ENCODE measurements at regions not wholly inside any gene's neighbourhood (a gene's known extent, or its start where the extent isn't known, plus 50 kb on each side); places are given as distances from the start of the nearest gene placed in this dataset.
A peak's percentile ranks its signal among the peaks of the same experiment; 100 is the strongest.
"Not testable (repeated sequence)": the region's sequence is repeated elsewhere in the genome, so short reads cannot be mapped to it uniquely, and the experiment has no call there.

DNA sequence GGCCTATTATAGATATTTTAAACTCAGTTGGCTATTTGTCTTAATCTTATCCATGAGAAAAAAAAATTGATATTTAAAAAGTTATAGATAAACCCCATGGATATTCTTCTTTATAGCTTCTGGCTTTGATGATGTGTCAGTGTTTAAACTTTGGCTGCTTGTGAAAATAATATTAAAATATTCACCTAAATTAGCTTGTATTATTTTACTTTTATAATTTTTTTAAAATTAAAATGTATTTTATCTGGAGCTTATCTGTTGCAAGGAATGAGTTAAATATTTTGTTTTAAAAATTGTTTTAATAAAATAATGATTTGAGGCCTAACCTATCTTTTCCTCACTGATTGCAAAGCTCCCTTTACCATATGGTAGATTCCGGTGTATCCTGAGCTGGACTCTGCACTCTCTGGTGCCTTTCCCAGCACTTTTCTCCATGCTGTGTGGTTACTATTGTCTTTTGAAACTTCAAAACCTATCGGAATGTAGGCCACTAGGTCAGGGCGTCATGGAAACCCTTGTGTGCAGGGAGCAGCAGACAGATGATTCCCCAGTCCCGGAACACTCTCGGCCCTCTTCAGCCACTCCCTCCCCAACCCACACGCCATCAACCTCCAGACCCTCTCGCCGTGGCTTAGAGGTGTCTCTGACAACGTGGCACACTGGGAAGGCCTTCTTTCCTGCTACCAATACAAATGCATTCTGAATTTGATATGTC lies 252.3 kb upstream of the ATP10A start:
- DNase-seq: no peak

DNA sequence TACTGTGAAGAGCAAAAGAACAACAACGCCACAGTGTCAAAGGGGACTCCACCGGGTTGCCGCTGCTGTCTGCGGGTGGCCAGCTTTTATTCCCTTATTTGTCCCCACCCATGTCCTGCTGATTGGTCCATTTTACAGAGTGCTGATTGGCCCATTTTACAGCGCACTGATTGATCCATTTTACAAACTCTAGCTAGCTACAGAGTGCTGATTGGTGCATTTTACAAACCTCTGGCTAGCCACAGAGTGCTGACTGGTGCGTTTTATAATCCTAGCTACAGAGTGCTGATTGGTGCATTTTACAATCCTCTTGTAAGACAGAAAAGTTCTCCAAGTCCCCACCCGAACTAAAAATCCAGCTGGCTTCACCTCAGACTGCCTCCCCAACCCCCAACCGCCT lies 251.0 kb upstream of the ATP10A start:
- not testable (repeated sequence) for DNase-seq

DNA sequence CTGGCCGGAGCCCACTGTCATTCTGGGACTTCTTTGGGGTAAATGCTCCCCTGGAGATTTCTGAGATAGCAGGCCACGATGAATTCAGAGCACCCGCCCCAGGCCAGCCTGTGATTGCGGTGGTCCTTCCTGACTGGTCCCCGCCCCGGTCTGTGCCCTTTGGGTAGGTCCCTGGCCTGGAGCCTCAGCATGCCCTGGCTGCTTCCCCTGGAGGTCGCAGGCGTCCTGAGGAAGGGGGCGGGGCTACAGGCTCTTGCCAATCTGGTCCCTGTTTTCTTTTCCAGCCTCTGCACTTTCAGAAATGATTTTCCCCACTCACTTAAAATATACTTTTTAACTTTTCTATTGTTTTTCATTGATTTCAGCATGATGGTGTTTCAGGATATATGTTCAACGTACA lies 250.2 kb upstream of the ATP10A start:
- no peak for DNase-seq

DNA sequence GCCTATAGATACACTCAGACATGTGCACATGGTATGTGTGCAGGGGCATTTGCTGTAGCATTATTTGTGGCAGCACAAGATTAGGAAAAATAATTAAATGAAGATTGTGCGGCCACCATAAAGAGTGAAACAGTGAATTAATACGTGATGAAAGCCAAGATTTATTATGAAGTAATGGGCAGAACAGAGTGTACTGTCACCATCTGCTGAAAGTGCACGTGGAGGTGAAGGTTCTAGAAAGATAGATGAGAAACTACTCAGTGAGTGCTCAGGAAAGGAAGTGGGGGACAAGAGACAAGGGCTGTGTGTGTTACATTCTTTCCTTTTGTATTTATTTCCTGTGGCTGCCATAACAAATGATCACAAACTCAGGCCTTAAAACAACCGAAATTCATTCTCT lies 246.1 kb upstream of the ATP10A start:
- no peak for DNase-seq

DNA sequence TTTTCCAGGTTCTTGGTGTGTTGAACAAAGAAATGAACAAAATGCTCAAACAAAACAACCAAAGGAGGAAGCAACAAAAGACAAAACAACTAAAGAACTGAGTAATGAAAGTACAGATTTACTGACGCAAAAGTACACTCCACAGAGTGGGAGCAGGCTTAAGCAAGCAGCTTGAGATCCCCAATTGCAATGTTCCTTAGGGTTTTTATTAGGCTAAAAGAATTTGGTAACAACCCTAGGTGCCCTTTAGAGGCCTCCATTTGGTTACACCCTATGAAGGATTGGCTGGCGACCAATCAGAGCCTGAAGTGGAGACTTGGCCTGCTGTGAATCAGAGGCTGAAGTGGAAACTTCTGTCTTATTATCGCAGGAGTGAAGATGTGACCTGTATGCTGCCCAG lies 243.4 kb upstream of the ATP10A start:
- no peak for DNase-seq

DNA sequence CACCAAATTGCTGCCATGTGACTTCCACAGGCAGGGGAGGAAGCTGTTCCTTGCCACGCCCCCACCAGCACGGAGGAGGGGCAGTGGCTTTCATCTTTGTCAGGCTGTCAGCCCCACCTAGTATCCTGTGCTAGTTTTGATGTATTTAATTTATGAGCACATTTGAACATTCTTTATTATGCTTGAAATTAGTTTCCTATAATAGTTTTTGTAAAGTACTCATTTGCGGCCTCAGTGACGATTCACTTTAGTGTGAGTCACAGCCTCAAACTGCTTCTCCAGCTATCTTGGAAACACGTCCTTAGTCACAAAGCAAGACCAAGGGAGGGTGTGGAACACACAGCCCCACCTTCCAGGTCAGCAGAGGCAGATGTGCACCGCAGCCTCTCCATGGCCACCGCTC lies 239.9 kb upstream of the ATP10A start:
- no peak for DNase-seq

DNA sequence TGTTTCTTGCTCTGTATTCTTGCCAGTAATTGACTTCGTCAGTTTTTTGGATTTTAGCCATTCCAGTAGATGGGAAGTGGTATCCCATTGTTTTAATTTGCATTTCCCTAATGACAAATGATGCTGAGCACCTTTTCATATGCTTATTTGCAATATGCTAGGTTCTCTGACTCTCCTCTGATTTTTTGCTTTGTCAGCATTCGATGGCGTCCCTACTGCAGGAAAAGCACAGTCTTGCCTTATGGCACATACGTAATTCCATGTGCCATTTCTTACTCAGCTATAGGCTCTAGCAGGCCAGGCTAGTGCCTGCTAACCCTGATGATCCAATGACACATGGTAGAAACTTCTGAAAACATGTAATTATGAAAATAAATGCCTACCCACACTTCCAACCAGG lies 239.2 kb upstream of the ATP10A start:
- DNase-seq: no peak

DNA sequence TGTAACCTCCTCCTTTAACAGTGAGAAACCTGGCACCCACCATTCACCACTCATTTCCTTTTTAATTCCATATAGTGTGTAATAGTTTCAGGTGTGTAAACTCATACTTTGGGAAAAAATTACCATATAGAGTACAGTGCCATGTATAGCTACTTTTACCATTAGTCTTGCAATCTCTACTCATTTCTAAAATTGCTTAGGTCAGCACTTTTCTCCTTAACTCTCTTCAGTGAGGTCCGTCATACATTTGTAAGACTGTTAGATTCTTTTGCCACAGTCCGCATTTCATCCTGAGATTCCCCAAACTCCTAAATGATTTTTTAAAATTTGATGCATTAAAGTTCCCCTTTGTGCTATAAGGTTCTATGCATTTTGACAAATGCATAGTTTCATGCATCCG lies 238.3 kb upstream of the ATP10A start:
- DNase-seq: no peak

DNA sequence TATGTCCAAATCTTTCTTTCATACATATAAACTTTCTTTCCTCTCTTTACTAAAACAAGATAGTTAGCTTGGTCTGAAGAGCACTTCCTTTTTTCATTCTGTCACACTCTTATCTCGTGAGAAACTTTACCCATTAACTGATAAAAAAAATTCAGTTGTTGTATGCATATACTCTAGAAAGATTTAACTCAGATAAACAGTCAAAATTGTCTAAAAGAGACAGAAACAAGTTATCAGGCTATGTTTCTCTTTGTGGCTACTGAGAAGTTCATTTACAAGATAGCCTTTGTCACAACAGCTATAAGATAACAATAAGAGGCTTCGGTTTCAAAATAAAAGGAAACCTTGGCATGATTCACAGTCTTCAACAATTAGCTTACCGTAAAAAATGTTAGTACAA lies 235.7 kb upstream of the ATP10A start:
- DNase-seq: no peak

DNA sequence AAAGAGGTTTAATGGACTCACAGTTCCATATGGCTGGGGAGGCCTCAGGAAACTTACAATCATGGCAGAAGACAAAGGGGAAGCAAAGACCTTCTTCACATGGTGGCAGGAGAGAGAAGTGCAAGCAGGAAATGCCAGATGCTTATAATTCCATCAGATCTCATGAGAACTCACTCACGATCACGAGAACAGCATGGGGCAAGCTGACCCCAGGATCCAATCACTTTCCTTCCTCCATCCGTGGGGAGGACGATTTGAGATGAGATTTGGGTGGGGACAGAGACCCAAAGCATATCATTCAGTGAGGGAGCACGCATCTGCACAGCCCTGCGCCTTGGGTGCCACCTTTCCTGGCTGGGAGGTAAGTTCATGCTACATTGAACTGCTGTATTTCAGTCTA lies 234.1 kb upstream of the ATP10A start:
- DNase-seq: no peak

DNA sequence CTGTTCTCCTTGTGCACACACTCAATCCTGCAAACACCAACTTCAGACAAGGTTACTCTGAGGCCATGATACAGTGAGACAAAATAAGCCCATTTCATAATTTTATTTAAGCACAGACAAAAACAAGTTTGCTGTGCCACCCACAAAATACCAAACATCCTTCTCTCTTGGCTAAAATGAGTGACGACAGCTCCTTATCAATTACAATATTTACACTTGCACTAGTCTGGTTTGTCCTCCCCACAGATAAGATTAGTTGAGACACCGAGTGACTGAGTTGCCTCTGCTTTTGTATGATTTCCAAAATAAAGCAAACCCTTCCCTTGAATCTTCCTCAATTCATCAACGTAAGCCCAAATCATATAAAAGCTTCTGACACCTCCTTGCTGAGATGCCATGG lies 233.5 kb upstream of the ATP10A start:
- no peak for DNase-seq

DNA sequence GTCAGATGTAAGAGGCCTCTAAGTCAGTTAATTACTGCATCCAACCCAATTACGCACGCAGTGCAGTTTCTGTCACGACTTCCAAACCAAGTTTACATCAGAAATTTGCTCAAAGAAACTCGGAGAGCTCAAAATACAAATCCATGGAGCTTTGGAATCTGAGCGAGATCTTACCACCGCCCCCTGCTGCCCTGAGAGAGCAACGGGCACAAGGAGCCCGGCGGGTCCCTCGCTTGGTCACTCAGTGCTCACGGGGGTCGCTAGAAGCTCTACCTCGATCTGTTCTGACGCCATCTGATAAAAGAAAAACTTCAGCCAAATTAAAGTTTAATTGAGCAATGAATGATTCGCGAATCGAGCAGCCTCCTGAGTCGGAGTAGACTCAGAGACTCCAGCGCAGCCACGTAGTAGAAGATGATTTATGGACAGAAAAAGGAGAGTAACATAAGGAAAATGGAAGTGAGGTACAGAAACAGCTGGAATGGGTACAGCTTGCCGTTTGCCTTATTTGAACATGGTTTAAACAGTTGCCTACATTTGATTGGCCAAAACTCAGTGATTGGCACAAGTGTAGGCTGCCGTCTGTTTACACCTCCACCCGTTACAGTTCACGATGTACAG lies 232.7 kb upstream of the ATP10A start:
- no peak for DNase-seq

DNA sequence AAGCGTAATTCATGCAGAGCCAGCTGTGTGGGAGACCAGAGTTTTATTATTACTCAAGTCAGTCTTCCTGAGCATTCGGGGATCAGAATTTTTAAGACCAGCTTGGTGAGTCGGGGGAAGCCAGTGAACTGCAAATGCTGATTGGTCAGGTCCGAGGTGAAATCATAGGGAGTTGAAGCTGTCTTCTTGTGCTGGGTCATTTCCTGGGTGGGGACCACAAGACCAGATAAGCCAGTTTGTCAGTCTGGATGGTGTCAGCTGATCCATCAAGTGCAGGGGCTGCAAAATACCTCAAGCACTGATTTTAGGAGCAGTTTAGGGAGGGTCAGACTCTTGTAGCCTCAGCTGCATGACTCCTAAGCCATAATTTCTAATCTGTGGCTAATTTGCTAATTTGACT lies 228.1 kb upstream of the ATP10A start:
- no peak for DNase-seq

DNA sequence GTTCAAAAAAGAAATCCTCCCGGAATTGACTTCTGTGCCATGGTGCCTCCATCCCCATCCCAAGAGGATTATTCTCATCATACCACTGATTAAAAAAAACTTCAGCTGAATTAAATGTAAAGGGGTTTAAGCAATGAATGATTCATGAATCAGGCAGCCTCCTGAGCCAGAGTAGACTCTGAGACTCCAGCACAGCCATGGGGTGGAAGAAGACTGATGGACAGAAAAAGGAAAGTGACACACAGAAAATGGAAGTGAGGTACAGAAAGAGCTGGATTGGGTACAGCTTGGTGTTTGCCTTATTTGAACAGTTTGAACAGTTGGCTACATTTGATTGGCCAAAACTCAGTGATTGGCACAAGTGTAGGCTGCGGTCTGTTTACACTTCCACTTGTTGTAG lies 224.8 kb upstream of the ATP10A start:
- DNase-seq: peak; percentile 1

DNA sequence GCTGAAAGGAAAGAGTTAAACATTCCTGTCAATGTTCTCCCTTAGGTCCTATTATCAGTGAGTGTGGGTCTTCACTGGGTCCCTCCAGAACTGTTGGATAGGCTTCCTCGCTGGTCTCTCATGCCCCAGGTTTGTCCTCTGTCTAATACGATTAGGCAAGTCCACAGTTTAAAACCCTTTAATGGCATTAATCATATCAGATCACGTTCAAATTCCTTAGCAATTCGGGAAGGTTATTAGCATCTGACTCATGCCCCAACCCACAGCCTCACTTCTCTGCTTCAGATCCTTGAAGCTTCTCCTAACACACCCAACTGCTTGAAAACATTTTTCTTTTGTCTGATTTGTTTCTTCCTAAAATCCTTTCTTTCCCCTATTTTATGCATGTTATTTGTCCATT lies 224.3 kb upstream of the ATP10A start:
- DNase-seq: peak; percentile 39

DNA sequence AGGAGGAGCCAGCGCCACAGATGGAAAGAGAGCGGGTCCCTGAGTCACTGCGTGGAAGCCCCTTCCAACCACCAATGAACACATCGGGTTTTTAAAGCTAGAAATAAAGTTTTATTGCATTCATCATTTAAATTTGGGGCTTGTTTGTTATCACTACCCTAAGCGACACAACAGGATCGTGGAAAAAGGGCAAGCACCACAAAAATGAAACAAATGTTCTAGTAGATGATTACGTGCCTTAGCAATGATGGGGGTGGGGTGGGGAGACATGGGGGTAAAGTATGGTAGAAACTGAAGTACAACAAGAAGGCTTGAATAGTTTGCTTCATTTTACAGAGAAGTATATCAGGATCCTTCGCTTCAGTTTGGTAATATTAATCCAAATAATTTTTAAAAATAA lies 221.6 kb upstream of the ATP10A start:
- no peak for DNase-seq

DNA sequence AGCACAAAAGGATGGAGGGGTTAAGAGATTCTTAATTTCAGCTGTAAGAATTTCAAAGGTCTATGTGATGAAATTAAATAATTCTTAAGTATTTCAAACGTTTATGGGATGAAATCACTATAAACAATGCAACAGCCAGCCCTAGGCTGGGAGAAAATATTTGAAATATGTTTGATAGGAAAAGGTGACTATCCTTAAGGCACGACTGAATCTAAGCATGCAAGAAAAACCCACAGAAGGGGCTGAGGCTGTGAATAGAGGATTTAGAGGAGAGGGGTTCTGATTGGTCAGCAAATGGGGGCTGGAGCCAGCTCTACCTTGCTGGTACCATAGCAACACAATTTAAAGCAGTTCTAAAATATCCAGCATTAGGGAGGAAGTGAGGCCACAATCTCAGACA lies 220.8 kb upstream of the ATP10A start:
- DNase-seq: no peak

DNA sequence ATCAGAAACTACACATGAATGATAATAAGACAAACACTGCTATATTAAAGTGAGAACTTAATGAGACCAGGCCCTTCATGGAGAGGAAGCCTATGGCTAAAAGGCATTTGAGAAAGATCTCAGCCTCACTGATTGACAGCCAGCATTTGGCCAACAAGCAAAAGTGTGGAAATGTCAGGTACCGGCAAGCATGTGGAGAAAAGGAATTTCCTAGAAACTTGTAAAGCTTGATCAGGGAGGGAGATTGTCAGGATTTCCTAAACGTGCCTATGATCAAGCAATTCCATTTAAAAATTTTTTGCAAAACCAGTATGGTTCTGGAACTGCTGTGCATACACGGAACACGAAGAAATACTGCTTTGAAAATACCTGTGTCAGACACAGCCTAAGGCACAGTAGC lies 220.3 kb upstream of the ATP10A start:
- no peak for DNase-seq

DNA sequence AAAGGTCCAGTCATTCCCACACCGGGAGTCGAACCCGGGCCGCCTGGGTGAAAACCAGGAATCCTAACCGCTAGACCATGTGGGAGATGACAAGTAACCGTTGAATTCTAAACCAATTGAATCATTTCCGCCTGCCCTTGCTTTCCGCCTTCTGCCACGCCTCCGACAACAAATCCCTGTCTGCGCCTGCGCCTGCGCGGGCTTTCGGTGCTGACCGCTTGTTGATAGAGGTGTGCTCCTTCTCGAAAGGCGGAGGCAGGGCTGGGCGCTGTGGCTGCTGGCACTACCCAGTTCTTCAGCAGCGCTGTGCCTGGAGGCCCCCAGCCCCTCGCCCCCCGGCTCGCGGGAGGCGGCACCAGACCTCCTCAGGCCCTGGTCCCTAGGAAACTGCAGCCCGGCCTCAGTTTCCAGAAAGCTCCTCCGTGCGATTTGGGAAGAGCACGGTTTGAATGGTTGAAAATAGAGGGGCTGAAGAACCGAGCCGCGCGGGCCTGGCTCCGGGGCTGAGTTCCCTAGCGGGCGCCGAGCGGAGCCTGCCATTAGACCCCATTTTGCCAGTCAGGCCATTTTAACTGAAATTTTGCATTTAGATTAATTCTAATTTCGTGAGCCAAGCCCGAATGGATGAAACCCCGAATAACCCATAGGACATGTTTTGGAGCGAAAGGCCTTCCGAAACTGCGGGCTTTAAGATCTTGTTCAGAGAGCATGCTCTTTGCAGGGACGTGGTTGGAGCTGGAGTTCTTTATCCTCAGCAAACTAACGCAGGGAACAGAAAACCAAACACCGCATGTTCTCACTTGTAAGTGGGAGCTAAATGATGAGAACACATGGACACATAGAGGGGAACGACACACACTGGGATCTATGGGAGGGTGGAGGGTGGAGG lies 219.3 kb upstream of the ATP10A start:
- DNase-seq: peak; percentile 91

DNA sequence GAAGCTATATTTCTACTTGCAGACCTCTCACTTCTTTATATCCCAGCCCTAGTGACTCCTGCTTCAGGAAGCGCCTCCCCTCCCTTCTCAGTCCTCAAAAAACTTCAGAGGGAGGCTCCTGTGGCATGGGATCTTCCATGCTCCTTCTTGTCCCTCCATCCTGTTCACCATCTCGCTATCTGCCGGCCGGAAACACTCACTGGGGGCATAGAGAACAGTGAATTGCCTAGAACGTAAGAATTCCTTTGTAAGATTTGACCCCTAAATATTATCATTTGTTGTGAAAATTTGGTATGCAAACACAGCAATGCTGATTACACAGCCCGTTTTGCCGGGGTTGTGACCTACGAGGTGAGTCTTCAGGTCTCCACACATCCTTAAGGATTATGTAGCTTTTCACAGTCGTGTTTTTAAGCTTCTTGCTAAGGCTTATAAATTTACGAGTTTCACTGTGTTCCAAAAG lies 218.7 kb upstream of the ATP10A start:
- no peak for DNase-seq

DNA sequence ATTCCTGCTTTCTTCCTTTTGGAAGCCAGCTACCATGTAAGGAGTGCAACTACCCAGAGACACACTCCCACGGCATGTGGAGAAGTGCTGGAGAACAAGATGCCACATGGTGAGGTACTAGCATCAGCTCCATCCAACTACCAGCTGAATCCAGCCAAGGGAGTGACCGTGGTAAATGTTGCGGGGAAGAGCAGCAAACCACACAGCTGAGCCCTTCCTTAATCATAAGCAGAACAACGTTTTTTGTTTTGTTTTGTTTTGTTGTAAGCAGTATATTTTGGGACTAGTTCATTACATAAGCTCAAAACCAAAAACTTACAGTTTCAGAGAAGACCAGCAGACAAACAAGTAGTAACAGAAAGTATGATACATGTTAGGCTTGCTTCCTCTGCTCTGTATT lies 212.6 kb upstream of the ATP10A start:
- DNase-seq: no peak

DNA sequence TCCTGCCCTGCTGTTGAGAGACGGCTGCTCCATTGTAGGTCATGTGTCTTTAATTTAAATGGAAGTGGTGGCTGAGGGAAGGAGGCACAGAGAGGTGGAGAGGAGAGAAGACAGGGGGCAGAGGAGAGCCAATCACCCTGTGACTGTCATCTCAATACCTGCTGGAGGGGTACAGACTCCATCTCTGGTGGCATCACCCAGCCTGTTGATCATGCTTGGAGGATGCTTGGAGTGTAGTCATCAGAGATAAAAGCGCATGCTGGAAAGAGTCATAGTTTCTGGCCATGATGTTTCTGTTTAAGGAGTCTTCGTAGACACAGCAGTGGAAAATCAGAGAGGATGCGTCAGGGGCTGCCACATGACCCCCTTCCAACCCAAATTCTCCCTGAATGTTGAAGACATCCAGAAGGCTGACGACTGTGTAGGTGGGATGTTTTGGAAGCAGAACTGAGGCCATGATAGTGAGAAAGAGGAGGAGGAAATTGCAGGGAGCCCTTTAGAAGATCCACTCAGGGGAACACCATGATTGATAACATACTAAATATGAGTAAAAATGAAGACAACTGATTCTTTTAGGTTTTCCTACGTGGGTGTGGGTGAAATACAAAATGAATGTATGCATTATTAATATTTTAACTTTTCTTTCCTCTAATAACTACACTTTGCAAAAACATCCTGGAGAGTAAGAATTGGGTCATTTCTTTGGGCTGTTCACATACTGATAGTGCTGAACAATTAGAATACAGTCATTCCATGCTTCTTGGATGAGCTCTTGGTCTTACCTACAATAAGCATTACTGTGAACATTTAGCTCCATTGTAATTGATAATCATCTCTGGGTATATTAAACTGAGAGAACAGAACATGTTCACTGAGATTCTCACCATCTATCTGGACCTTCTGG lies 210.6 kb upstream of the ATP10A start:
- DNase-seq: no peak

DNA sequence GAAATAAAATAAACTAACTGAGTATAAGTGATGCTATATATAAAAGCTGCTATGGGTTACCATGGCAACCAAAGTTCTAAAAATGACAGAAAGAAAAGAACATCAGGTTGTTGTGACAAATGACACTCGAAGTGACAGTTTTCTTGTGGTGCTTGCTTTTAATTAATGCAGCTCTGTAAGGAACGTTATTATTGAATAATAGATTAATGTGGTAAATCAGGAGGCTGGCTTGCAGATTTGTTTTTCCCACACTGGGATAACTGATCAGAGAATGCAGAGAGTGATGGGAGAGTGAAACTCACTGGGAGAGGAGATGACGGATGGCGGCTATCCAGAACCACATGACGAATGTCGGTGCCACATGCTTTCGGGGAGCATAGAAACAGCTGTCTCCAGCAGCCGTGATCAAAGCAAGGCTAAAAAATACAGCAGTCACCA lies 207.0 kb upstream of the ATP10A start:
- DNase-seq: no peak

Measured in HCEC 1CT (cell line).